ENCODE measurements at regions not wholly inside any gene's neighbourhood (a gene's known extent, or its start where the extent isn't known, plus 50 kb on each side); places are given as distances from the start of the nearest gene placed in this dataset.

GRCh38 chr4:19925516-19925915 lies 326.2 kb upstream of the SLIT2 start:
- TF ChIP-seq CTCF (IDR thresholded peaks at IDR 0.05) (no peak), POLR2A (IDR thresholded peaks at IDR 0.05) (no peak)
- Histone ChIP-seq H3K27me3 (no peaks in the 10 kb centered on the region), H3K36me3 (ENCODE audit: low read depth, missing control alignments) (no peaks in the 10 kb centered on the region), H3K9me3 (no peaks in the 10 kb centered on the region), H3K27ac (no peak overlapping the region), H3K4me3 (no peak overlapping the region), H3K4me1 (no peaks in the 10 kb centered on the region)
- intact Hi-C loops (cut with DNase I; ENCODE audit: low total_unique reads), result no loop called here
- no peak for DNase-seq

- 85 to 97% methylated on average over 1 of the region's 1 CpG for WGBS, 2 donors
Measured at GRCh38 chr4:19924761-19925160, 326.9 kb upstream of the SLIT2 start.

GRCh38 chr4:19915276-19915675 lies 336.4 kb upstream of the SLIT2 start:
- no peak for DNase-seq
- Histone ChIP-seq H3K9me3 (no peaks in the 10 kb centered on the region), H3K4me3 (no peak overlapping the region), H3K36me3 (ENCODE audit: low read depth, missing control alignments) (no peaks in the 10 kb centered on the region), H3K27ac (no peak overlapping the region), H3K27me3 (no peaks in the 10 kb centered on the region), H3K4me1 (no peaks in the 10 kb centered on the region)
- WGBS, 2 donors, result 91 to 95% methylated on average over 3 of the region's 3 CpGs
- TF ChIP-seq POLR2A (IDR thresholded peaks at IDR 0.05) (no peak), CTCF (IDR thresholded peaks at IDR 0.05) (no peak)
- intact Hi-C loops (cut with DNase I; ENCODE audit: low total_unique reads), result no loop called here

More at GRCh38 chr4:19924761-19925160, 326.9 kb upstream of the SLIT2 start:
- H3K36me3 ChIP-seq (ENCODE audit: low read depth, missing control alignments), result no peaks in the 10 kb centered on the region
- no peaks in the 10 kb centered on the region for H3K4me1 ChIP-seq
- DNase-seq, result no peak
- no peak for TF ChIP-seq CTCF (IDR thresholded peaks at IDR 0.05)
- TF ChIP-seq POLR2A (IDR thresholded peaks at IDR 0.05), result no peak
- no peak overlapping the region for H3K4me3 ChIP-seq
- intact Hi-C loops (cut with DNase I; ENCODE audit: low total_unique reads), result no loop called here
- no peaks in the 10 kb centered on the region for H3K27me3 ChIP-seq
- H3K9me3 ChIP-seq, result no peaks in the 10 kb centered on the region
- H3K27ac ChIP-seq, result no peak overlapping the region

- Histone ChIP-seq H3K9me3 (no peaks in the 10 kb centered on the region), H3K36me3 (ENCODE audit: low read depth, missing control alignments) (no peaks in the 10 kb centered on the region), H3K4me1 (no peaks in the 10 kb centered on the region), H3K27me3 (no peaks in the 10 kb centered on the region), H3K27ac (no peak overlapping the region), H3K4me3 (no peak overlapping the region)
- TF ChIP-seq POLR2A (IDR thresholded peaks at IDR 0.05) (no peak), CTCF (IDR thresholded peaks at IDR 0.05) (no peak)
- intact Hi-C loops (cut with DNase I; ENCODE audit: low total_unique reads), result no loop called here
- 91 to 92% methylated on average over 2 of the region's 2 CpGs for WGBS, 2 donors
- no peak for DNase-seq
Measured at GRCh38 chr4:19913650-19914049, 338.1 kb upstream of the SLIT2 start.

- Histone ChIP-seq H3K27me3 (no peaks in the 10 kb centered on the region), H3K4me3 (no peak overlapping the region), H3K27ac (no peak overlapping the region), H3K4me1 (no peaks in the 10 kb centered on the region), H3K9me3 (no peaks in the 10 kb centered on the region), H3K36me3 (ENCODE audit: low read depth, missing control alignments) (no peaks in the 10 kb centered on the region)
- TF ChIP-seq POLR2A (IDR thresholded peaks at IDR 0.05) (no peak), CTCF (IDR thresholded peaks at IDR 0.05) (no peak)
- intact Hi-C loops (cut with DNase I; ENCODE audit: low total_unique reads), result no loop called here
- no peak for DNase-seq
- 82 to 98% methylated on average over 1 of the region's 1 CpG for WGBS, 2 donors
Measured at GRCh38 chr4:19910861-19911525, 340.7 kb upstream of the SLIT2 start.

All from testis (tissue), 2 donors.